DOHH2 (cell line): ENCODE measurements at regions not wholly inside any gene's neighbourhood (a gene's known extent, or its start where the extent isn't known, plus 50 kb on each side); places are given as distances from the start of the nearest gene placed in this dataset.

ENCODE experiments used
- H3F3A ChIP-seq: fragments of 200-600 bp; sonication (generic), shearing (Covaris generic); 2 replicates; pipeline ENCODE4 v1.6.0; 2016; ENCODE audit warnings: antibody characterized with exemption, mild to moderate bottlenecking; ENCODE audit not compliant: control insufficient read depth, insufficient read depth
- H3K27ac ChIP-seq: fragments of 200-600 bp; sonication (generic); 2 replicates; pipeline ENCODE4 v1.5.1; 2014; ENCODE audit warnings: low read depth, mild to moderate bottlenecking, low read length, moderate library complexity
- H3K27me3 ChIP-seq: fragments of 200-600 bp; sonication (generic); 2 replicates; pipeline ENCODE4 v1.6.1; 2014; ENCODE audit warnings: mild to moderate bottlenecking, low read length, mixed read lengths; ENCODE audit not compliant: control insufficient read depth
- H3K36me3 ChIP-seq: fragments of 200-600 bp; sonication (generic); 2 replicates; pipeline ENCODE4 v1.6.1; 2014; ENCODE audit warnings: mild to moderate bottlenecking, low read length, moderate library complexity, mixed read lengths; ENCODE audit not compliant: control insufficient read depth
- H3K4me1 ChIP-seq: fragments of 200-600 bp; sonication (generic); 2 replicates; pipeline ENCODE4 v1.6.1; 2014; ENCODE audit warnings: mild to moderate bottlenecking, low read length, mixed read lengths; ENCODE audit not compliant: control insufficient read depth
- H3K4me2 ChIP-seq: fragments of 200-600 bp; sonication (generic); 2 replicates; pipeline ENCODE4 v1.6.0; 2014; ENCODE audit warnings: mild to moderate bottlenecking, low read length, moderate library complexity
- H3K4me3 ChIP-seq: fragments of 200-600 bp; sonication (generic); 2 replicates; pipeline ENCODE4 v1.5.1; 2014; ENCODE audit warnings: mild to moderate bottlenecking, low read length, mixed read lengths
- H3K79me2 ChIP-seq: fragments of 200-600 bp; sonication (generic); 2 replicates; pipeline ENCODE4 v1.6.1; 2014; ENCODE audit warnings: mild to moderate bottlenecking, low read length, mixed read lengths; ENCODE audit not compliant: control insufficient read depth
- H3K9me2 ChIP-seq: fragments of 200-600 bp; sonication (generic); replicated peaks from 2 replicates; pipeline ENCODE4 v1.6.1; 2014; ENCODE audit warnings: mild to moderate bottlenecking, low read length, mixed read lengths; ENCODE audit not compliant: control insufficient read depth
- H3K9me3 ChIP-seq: fragments of 200-600 bp; sonication (generic); 2 replicates; pipeline ENCODE4 v1.6.1; 2014; ENCODE audit warnings: antibody characterized with exemption, low read length, mixed read lengths; ENCODE audit not compliant: control insufficient read depth, insufficient read depth
- H4K20me1 ChIP-seq: fragments of 200-600 bp; sonication (generic); 2 replicates; pipeline ENCODE4 v1.6.0; 2014; ENCODE audit warnings: low read depth, mild to moderate bottlenecking, antibody characterized with exemption, low read length, moderate library complexity; ENCODE audit not compliant: control insufficient read depth, insufficient read depth
- CTCF ChIP-seq: fragments of 200-600 bp; sonication (generic); IDR thresholded peaks from one replicate; pipeline ENCODE4 v1.5.1; 2014; ENCODE audit warnings: antibody characterized with exemption, mild to moderate bottlenecking, low read depth, low read length; ENCODE audit not compliant: poor library complexity, severe bottlenecking
- EZH2phosphoT487 ChIP-seq: fragments of 200-600 bp; sonication (generic); IDR thresholded peaks from 2 replicates; pipeline ENCODE4 v1.6.1; 2017; ENCODE audit warnings: borderline replicate concordance, mild to moderate bottlenecking, antibody characterized with exemption, low read length, moderate library complexity, mixed read lengths

- Histone ChIP-seq H3K4me1 (no peaks in the 10 kb centered on the region), H4K20me1 (no peaks in the 10 kb centered on the region), H3K4me2 (no peak overlapping the region), H3K36me3 (no peaks in the 10 kb centered on the region), H3K79me2 (no peaks in the 10 kb centered on the region), H3K9me3 (0 out of 2 replicates have a peak, but pooled peaks cover 2% of the 10 kb centered on the region), H3F3A (no peaks in the 10 kb centered on the region), H3K9me2 (no peaks in the 10 kb centered on the region), H3K27me3 (no peaks in the 10 kb centered on the region), H3K27ac (no peak overlapping the region), H3K4me3 (no peak overlapping the region)
- TF ChIP-seq CTCF, result no peak
These were observed 147.6 kb downstream of the MIAT start for GRCh38 chr22:26804911-26805539.

DNA sequence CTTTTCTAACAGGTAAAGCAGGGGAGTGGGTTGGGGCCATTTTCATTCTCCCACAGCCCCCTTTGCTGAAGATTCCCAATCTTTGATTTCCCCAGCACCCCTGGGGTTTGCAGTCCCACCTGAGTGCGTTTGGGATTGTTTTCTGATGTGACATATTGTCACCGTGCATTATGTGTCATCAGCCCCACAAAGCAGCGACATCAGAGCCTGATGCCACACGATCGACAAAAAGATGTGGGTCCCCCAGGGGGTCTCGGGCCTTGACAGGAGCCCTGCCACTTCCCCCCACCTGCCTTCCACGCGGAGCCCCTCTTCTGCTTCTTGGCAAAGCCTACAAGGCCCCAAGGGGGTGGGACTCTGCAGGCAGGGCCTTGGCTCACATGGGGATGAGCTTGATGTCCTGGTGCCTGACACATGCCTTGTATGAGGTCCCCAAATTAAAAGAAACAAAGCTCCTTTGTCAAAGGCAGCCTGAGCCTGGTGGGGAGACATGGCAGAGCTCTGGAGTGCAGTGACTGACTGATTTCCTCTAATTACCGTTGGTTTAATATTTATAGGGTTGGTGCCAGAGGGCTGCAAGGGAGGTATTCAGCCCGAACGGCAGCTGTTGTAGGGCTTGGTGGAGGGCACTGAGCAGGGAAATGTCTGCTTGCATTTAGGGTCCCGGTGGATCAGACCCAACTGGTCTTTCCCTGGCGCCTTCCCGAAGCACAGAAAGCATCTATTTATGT, 149.2 kb downstream of the MIAT start:
- TF ChIP-seq EZH2phosphoT487 (no peak), CTCF (no peak)
- H3K27me3 ChIP-seq, result no peaks in the 10 kb centered on the region
- no peaks in the 10 kb centered on the region for H3K79me2 ChIP-seq
- no peaks in the 10 kb centered on the region for H3K9me2 ChIP-seq
- no peak overlapping the region for H3K4me3 ChIP-seq
- no peaks in the 10 kb centered on the region for H4K20me1 ChIP-seq
- 0 out of 2 replicates have a peak, but pooled peaks cover 2% of the 10 kb centered on the region for H3K9me3 ChIP-seq
- no peaks in the 10 kb centered on the region for H3K36me3 ChIP-seq
- no peaks in the 10 kb centered on the region for H3K4me1 ChIP-seq
- no peaks in the 10 kb centered on the region for H3F3A ChIP-seq
- no peak overlapping the region for H3K27ac ChIP-seq
- no peak overlapping the region for H3K4me2 ChIP-seq

GRCh38 chr22:26811647-26811992, 154.2 kb downstream of the MIAT start:
- Histone ChIP-seq H3K4me1 (no peaks in the 10 kb centered on the region), H3F3A (no peaks in the 10 kb centered on the region), H3K4me3 (no peak overlapping the region), H3K27ac (no peak overlapping the region), H3K79me2 (no peaks in the 10 kb centered on the region), H4K20me1 (no peaks in the 10 kb centered on the region), H3K36me3 (no peaks in the 10 kb centered on the region), H3K4me2 (no peak overlapping the region), H3K9me3 (0 out of 2 replicates have a peak, but pooled peaks cover 2% of the 10 kb centered on the region), H3K27me3 (no peaks in the 10 kb centered on the region), H3K9me2 (no peaks in the 10 kb centered on the region)
- TF ChIP-seq CTCF, result no peak
- no peak for TF ChIP-seq EZH2phosphoT487
